Testis (tissue), 2 donors: ENCODE measurements at regions not wholly inside any gene's neighbourhood (a gene's known extent, or its start where the extent isn't known, plus 50 kb on each side); places are given as distances from the start of the nearest gene placed in this dataset.
"Not testable (repeated sequence)": the region's sequence is repeated elsewhere in the genome, so short reads cannot be mapped to it uniquely, and the experiment has no call there.

Source experiments
- POLR2A ChIP-seq: fragments of 450-650 bp; IDR thresholded peaks from one replicate; pipeline ENCODE4 v1.6.1; 2017; ENCODE audit warnings: antibody characterized with exemption, mild to moderate bottlenecking, moderate library complexity
- TF ChIP-seq, protein P1 (sequence below), 3 experiments: fragments of 450-650 bp in 2 of 3; fragments of 200-600 bp in 1 of 3; sonication (generic) in 1 of 3; IDR thresholded peaks; one replicate each; pipeline ENCODE4 v1.5.1; 2016 to 2019; ENCODE audit warnings: antibody characterized with exemption in 3 of 3, mild to moderate bottlenecking in 2 of 3, moderate library complexity in 1 of 3

DNA sequence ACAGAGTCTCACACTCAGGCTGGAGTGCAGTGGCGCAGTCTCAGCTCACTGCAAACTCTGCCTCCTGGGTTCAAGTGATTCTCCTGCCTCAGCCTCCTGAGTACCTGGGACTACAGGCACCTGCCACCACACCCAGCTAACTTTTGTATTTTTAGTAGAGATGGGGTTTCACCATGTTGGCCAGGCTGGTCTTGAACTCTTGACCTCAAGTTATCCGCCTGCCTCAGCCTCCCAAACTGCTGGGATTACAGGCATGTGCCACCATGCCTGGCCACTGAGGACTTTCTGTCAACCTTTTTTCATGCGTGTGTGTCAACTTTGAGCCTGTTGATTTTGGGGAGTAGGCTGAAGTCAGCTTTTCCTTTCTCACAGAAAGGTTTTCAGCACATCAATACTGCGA, 75.5 kb downstream of the ACKR3 start:
- TF ChIP-seq POLR2A = not testable (repeated sequence)
- TF ChIP-seq, protein P1, sequence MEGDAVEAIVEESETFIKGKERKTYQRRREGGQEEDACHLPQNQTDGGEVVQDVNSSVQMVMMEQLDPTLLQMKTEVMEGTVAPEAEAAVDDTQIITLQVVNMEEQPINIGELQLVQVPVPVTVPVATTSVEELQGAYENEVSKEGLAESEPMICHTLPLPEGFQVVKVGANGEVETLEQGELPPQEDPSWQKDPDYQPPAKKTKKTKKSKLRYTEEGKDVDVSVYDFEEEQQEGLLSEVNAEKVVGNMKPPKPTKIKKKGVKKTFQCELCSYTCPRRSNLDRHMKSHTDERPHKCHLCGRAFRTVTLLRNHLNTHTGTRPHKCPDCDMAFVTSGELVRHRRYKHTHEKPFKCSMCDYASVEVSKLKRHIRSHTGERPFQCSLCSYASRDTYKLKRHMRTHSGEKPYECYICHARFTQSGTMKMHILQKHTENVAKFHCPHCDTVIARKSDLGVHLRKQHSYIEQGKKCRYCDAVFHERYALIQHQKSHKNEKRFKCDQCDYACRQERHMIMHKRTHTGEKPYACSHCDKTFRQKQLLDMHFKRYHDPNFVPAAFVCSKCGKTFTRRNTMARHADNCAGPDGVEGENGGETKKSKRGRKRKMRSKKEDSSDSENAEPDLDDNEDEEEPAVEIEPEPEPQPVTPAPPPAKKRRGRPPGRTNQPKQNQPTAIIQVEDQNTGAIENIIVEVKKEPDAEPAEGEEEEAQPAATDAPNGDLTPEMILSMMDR (IDR thresholded peaks at IDR 0.05) = not testable (repeated sequence)
